Adrenal gland (tissue), 9 donors: ENCODE measurements at regions not wholly inside any gene's neighbourhood (a gene's known extent, or its start where the extent isn't known, plus 50 kb on each side); places are given as distances from the start of the nearest gene placed in this dataset.

ENCODE experiments used
- DNase-seq, 7 donors: peaks; one replicate each; pipeline ENCODE4 v3.0.0-alpha.2; 2019 to 2020
- H3K27ac ChIP-seq, 5 donors: fragments of 200-600 bp; sonication (generic) in 4 of 5; 1 replicate in 3 of 5; 2 replicates in 2 of 5; pipeline versions ENCODE4 v1.5.1 to v1.8.0; 2016 to 2020; ENCODE audit warnings: mild to moderate bottlenecking in 1 of 5
- H3K27me3 ChIP-seq: fragments of 200-600 bp; 2 replicates; pipeline ENCODE4 v1.8.0; 2021
- H3K36me3 ChIP-seq, 2 donors: fragments of 200-600 bp; replicated peaks in 1 of 2; 1 replicate in 1 of 2; 2 replicates in 1 of 2; pipeline versions ENCODE4 v1.5.1 to v1.8.0; 2018 to 2022
- H3K4me1 ChIP-seq, 2 donors: fragments of 200-600 bp; replicated peaks in 1 of 2; 1 replicate in 1 of 2; 2 replicates in 1 of 2; pipeline versions ENCODE4 v1.5.1 to v1.8.0; 2018 to 2021
- H3K4me3 ChIP-seq, 4 donors: fragments of 200-600 bp; sonication (generic) in 3 of 4; one replicate each; pipeline ENCODE4 v1.5.1; 2016 to 2018
- H3K9me3 ChIP-seq, 3 donors: fragments of 200-600 bp; sonication (generic) in 1 of 3; replicated peaks in 1 of 3; 1 replicate in 2 of 3; 2 replicates in 1 of 3; pipeline versions ENCODE4 v1.5.1 to v1.8.0; 2016 to 2021
- CTCF ChIP-seq, 6 experiments: fragments of 450-650 bp in 4 of 6; fragments of 200-600 bp in 2 of 6; sonication (generic) in 1 of 6; IDR thresholded peaks; 1 replicate in 5 of 6; 2 replicates in 1 of 6; pipeline versions ENCODE4 v1.5.1 to v1.8.0; 2016 to 2021; ENCODE audit warnings: antibody characterized with exemption in 6 of 6, mild to moderate bottlenecking in 2 of 6, moderate library complexity in 1 of 6
- POLR2A ChIP-seq, 2 donors: fragments of 450-650 bp; IDR thresholded peaks; one replicate each; pipeline ENCODE4 v1.6.1; 2017; ENCODE audit warnings: antibody characterized with exemption in 2 of 2, mild to moderate bottlenecking in 2 of 2, moderate library complexity in 1 of 2
- WGBS, 4 donors: extraction: QIAGEN DNeasy Blood & Tissue Kit in 2 of 4; methylation state at CpG; one replicate each; pipeline versions ENCODE4 v1.1.5 to v1.1.7; 2013 to 2017; 5-methylcytosine and 5-hydroxymethylcytosine counted together
- intact Hi-C, 2 donors: fragments of 100-400 bp; cut with DNase I; formaldehyde crosslinking; loops; one replicate each; pipeline versions ENCODE4 v1.14.1 to v1.15.0; 2022 to 2023
- donor health status: healthy with polysubstance abuse.
- donor health status: Bipolar disorder and iron deficiency.
- donor health status: DM: yes; HTN: yes; CAD: no.
- donor health status: DM: no; HTN: no; CAD: no.
- donor health status: DM: no; HTN: no; CAD: no.

GRCh38 chr6:144989319-144990107 is 704.4 kb downstream of the UTRN start:
- Histone ChIP-seq H3K9me3 (no peaks in the 10 kb centered on the region), H3K4me1 (no peaks in the 10 kb centered on the region), H3K27me3 (no peaks in the 10 kb centered on the region), H3K27ac (no peak overlapping the region), H3K36me3 (no peaks in the 10 kb centered on the region), H3K4me3 (no peak overlapping the region)
- WGBS, 4 donors = 61 to 68% (median 65%) methylated on average over 5 of the region's 5 CpGs
- intact Hi-C loops = no loop called here
- no peak for DNase-seq
- TF ChIP-seq CTCF (IDR thresholded peaks at IDR 0.05) (no peak), POLR2A (IDR thresholded peaks at IDR 0.05) (no peak)

- no peak overlapping the region for H3K4me3 ChIP-seq
These were observed 705.6 kb downstream of the UTRN start for GRCh38 chr6:144990784-144991183.

GRCh38 chr6:144993870-144994269 is 708.7 kb downstream of the UTRN start:
- Histone ChIP-seq H3K4me3 (no peak overlapping the region), H3K4me1 (no peaks in the 10 kb centered on the region), H3K27ac (no peak overlapping the region), H3K9me3 (no peaks in the 10 kb centered on the region), H3K27me3 (no peaks in the 10 kb centered on the region), H3K36me3 (no peaks in the 10 kb centered on the region)
- intact Hi-C loops = no loop called here
- TF ChIP-seq CTCF (IDR thresholded peaks at IDR 0.05) = no peak
- no peak for TF ChIP-seq POLR2A (IDR thresholded peaks at IDR 0.05)
- 71 to 86% (median 80%) methylated on average over 3 of the region's 3 CpGs for WGBS, 4 donors
- DNase-seq = no peak

More at GRCh38 chr6:144990784-144991183, 705.6 kb downstream of the UTRN start:
- DNase-seq = no peak
- Histone ChIP-seq H3K9me3 (no peaks in the 10 kb centered on the region), H3K27me3 (no peaks in the 10 kb centered on the region), H3K36me3 (no peaks in the 10 kb centered on the region), H3K27ac (no peak overlapping the region), H3K4me1 (no peaks in the 10 kb centered on the region)
- 71 to 77% (median 75%) methylated on average over 3 of the region's 3 CpGs for WGBS, 4 donors
- no peak for TF ChIP-seq POLR2A (IDR thresholded peaks at IDR 0.05)
- no peak for TF ChIP-seq CTCF (IDR thresholded peaks at IDR 0.05)
- intact Hi-C loops = no loop called here

GRCh38 chr6:144997996-144998395 is 712.9 kb downstream of the UTRN start:
- H3K4me1 ChIP-seq = no peaks in the 10 kb centered on the region
- H3K27ac ChIP-seq = no peak overlapping the region
- WGBS, 4 donors = 75 to 89% (median 83%) methylated on average over 3 of the region's 3 CpGs

More at GRCh38 chr6:144997996-144998395, 712.9 kb downstream of the UTRN start:
- intact Hi-C loops = no loop called here
- no peak for TF ChIP-seq CTCF (IDR thresholded peaks at IDR 0.05)
- TF ChIP-seq POLR2A (IDR thresholded peaks at IDR 0.05) = no peak
- Histone ChIP-seq H3K27me3 (no peaks in the 10 kb centered on the region), H3K36me3 (no peaks in the 10 kb centered on the region), H3K9me3 (no peaks in the 10 kb centered on the region), H3K4me3 (no peak overlapping the region)
- DNase-seq = no peak
